LNCAP (cell line): ENCODE measurements at regions not wholly inside any gene's neighbourhood (a gene's known extent, or its start where the extent isn't known, plus 50 kb on each side); places are given as distances from the start of the nearest gene placed in this dataset.

Experiments
- CTCF ChIP-seq: fragments of 450-650 bp; IDR thresholded peaks from 2 replicates; pipeline ENCODE4 v1.5.1; 2017; ENCODE audit warnings: mild to moderate bottlenecking

GRCh38 chr10:129028451-129028850 lies 438.6 kb upstream of the MGMT start:
- no peak for TF ChIP-seq CTCF

GRCh38 chr10:129029051-129029450 lies 438.0 kb upstream of the MGMT start:
- no peak for TF ChIP-seq CTCF

DNA sequence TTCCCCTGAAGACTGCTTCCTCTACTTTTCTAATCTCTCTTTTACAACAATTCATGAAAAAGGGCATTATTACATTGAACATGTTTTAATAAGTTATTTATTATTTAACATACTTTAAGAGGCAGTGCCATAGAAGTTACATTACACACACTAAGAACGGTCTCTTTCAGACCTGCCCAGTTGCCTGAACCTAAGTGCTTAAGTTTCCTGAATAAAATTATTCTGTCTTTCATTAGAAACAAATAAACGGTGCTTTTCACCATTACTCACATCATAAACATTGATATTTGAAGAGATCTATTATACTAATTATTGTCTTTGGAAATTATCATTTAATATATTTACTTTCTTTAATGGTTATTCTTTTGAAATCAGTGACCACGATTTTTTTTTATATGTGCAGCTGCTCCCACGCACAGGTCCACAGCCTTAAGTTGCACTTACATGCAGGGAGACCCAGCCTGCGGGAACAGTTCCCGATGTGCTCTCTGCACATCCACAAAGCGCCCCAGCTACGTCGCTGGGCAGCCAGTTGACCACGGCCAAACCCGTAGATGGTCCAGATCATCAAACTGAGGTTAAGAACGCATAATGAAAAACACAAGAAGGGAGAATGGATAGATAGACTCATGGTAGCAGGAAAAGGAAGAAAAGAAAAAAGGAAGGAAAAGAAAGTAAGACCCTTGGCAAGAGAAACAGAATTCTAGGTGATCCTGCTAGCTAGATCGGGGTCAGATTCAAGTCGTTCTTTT lies 437.0 kb upstream of the MGMT start:
- no peak for TF ChIP-seq CTCF

DNA sequence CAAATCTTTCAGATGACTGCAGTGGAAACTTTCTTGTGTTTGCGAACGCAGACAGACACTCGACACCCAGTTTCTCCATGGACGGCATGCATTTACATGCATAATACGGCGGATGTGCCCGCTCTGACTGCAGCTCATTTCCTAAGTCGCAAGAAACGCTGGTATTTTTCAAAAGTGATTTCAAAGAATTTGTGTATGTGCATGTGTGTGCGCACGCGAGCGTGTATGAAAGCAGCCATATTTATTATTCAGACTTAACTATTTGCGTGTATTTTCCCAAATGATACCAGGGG lies 436.5 kb upstream of the MGMT start:
- no peak for TF ChIP-seq CTCF

DNA sequence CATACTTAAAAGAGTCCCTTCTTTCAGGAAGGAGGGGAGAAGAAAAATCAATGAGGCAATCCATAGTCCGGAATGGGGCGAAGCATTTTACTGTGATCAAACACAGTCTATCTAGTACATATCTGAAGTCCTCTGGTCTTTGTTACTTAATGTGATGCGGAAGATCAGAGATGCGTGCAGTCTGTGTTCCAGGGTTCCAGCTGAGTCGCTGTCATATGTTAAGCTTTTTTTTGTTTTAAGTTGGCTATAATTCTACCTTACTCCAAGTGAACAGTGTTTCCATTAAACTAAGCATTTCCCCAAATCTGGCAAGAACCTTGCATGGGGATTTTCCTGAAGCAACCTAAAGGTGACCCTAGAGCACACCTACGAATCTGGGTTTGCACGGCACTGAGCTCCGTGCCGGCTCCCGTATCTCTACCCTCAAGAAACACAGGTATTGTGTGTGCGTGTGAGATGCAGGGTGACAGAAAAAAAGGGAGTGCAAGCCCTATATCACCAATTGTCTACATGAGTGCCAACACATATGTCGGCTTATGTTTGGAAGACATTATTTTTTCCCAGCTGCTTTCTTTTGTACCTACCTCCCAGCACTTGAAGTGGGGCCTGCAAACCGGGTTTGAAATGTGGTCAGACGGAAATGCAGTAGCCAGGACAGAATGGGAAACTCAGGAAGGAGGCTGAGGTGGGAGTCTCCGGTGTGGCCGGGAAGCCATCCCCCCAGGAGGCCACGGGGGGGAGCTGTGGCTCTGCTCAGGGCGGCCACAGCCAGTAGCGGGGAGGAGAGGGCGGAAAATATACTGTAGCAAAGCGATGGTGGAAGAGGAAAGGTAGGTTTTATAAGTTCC lies 435.8 kb upstream of the MGMT start:
- TF ChIP-seq CTCF = peak; percentile 97

- TF ChIP-seq CTCF = no peak; the same call in 1 of the 2 replicates
Observed at GRCh38 chr10:129031844-129032150, 435.2 kb upstream of the MGMT start.

- no peak for TF ChIP-seq CTCF
Observed at GRCh38 chr10:129032372-129033313, 434.4 kb upstream of the MGMT start.
